Fibroblast of mammary gland (primary cell): ENCODE measurements at regions not wholly inside any gene's neighbourhood (a gene's known extent, or its start where the extent isn't known, plus 50 kb on each side); places are given as distances from the start of the nearest gene placed in this dataset.

Source experiments
- DNase-seq: peaks from one replicate; pipeline ENCODE4 v3.0.0-alpha.2; 2010; ENCODE audit warnings: low read depth
- H3K4me3 ChIP-seq: 2 replicates; pipeline ENCODE4 v1.5.1; 2011; ENCODE audit warnings: low read depth, mild to moderate bottlenecking, low read length, moderate library complexity; ENCODE audit not compliant: control insufficient read depth
- CTCF ChIP-seq: conservative IDR thresholded peaks from 2 replicates; pipeline ENCODE4 v1.5.1; 2011; ENCODE audit warnings: low read depth, low read length, inconsistent platforms; ENCODE audit not compliant: control insufficient read depth, insufficient read depth

- H3K4me3 ChIP-seq = no peak overlapping the region
- peak; percentile 11 for TF ChIP-seq CTCF
- peak; percentile 94 for DNase-seq
Observed at GRCh38 chr15:94083467-94084052, 147.8 kb upstream of the MCTP2 start.

GRCh38 chr15:94081829-94082228 is 149.5 kb upstream of the MCTP2 start:
- no peak for TF ChIP-seq CTCF
- no peak for DNase-seq
- H3K4me3 ChIP-seq = no peak overlapping the region

DNA sequence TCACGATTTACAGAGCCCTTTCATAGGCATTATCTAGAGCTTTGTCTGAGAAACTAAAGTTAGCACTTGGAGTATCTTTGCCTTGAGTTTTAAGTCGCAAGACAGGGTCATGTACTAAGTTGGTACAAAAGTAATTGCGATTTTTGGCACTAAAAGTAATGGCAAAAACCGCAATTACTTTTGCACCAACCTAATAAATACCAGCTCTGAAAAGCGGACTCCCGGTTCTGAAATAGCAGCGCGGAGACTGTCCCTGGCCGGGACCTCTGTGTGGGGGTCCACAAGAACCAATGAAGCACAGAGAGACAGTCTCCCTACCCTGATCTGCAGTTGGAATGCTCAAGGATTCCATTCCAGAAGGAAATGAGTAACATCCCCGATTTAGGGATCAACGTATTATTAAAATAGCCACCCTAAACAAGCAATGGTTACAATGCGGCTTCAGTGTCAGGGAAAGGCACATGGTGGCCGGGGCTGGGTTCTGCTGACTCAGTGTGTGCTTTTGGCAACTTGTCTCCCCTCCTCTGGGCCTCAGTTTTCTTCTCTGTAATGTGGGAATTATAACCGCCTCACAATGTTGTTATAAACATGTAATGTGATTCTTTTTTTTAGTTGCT is 150.3 kb upstream of the MCTP2 start:
- TF ChIP-seq CTCF = no peak
- no peak overlapping the region for H3K4me3 ChIP-seq
- DNase-seq = no peak

DNA sequence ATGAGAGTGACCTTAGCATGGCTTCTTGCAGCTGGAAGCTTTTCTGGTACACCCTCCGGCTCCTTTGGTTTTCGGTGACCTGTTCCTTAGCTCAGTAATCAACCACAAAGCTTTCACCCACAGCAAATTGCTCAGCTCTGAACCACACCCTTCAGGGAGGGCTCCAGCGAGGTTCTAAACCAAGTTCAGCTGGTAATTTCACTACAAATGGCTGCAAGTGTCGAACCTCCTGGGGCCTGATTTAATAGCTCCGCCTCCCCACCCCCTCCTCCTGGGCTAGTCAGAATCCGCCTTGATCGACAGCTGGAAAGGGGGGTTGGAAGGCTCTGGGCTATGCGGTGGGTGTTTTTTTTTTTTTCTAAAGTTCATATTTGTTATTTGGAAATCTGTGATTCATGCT is 150.9 kb upstream of the MCTP2 start:
- H3K4me3 ChIP-seq = no peak overlapping the region
- no peak for TF ChIP-seq CTCF
- peak; percentile 94 for DNase-seq

DNA sequence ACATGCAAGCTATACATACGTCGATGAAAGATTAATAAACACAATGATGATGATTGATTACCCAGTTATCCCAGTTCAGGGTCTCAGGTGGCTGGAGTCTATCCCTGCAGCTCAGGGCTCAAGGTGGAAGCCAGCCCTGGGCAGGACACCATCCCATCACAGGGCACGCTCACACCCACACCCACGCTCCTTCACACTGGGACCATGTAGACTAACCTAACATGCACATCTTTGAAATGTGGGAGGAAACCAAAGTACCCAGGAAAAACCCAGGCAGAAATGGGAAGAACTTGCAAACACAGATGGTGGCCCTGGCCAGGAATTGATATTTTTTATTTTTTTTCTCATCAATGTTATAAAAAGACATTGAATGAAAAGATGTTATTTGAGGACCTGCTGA is 151.4 kb upstream of the MCTP2 start:
- no peak overlapping the region for H3K4me3 ChIP-seq
- no peak for TF ChIP-seq CTCF
- DNase-seq = no peak

DNA sequence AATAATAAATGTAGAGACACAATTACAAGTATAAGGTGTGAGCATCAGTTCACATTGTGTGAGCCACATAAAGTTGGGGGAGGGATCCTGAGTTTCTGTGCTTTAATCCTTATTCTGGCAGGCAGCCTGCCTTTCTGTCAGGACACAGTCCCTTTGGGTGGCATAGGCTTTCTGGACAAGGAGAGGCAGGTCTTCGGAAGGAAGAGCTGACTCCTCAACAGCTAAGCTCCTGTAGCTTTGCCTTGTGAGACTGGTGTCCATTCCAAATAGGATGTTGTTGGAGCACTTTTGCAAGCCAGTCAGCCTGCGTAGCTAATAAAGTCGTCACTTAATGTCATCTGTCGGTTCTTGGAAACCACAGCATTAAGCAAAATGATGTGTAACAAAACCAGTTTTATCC is 151.9 kb upstream of the MCTP2 start:
- no peak for DNase-seq
- no peak overlapping the region for H3K4me3 ChIP-seq
- TF ChIP-seq CTCF = no peak
